HEK293 (cell line): ENCODE measurements at regions not wholly inside any gene's neighbourhood (a gene's known extent, or its start where the extent isn't known, plus 50 kb on each side); places are given as distances from the start of the nearest gene placed in this dataset.

Experiments used
- CTCF ChIA-PET: fragments of 350-600 bp; formaldehyde crosslinking; extraction: SDS; loops from one replicate; lab custom pipeline; 2021; ENCODE audit warnings: antibody characterized with exemption; lab: Yijun Ruan, JAX
- POLR2A ChIA-PET: fragments of 300-600 bp; formaldehyde crosslinking; extraction: SDS; loops from one replicate; lab custom pipeline; 2020; ENCODE audit warnings: antibody characterized with exemption, inconsistent platforms; lab: Yijun Ruan, JAX
- H3K27ac ChIP-seq: fragments of 200-500 bp; sonication (Bioruptor generic); 2 replicates; pipeline ENCODE4 v1.5.1; 2014; ENCODE audit warnings: low read depth, low read length, control low read depth, inconsistent platforms; ENCODE audit errors: extremely low read depth
- H3K36me3 ChIP-seq, 2 experiments: fragments of 200-500 bp in 1 of 2; sonication (Bioruptor generic) in 1 of 2; 1 replicate in 1 of 2; 2 replicates in 1 of 2; pipeline ENCODE4 v1.5.1; 2014 to 2017; ENCODE audit warnings: inconsistent platforms in 2 of 2, low read length in 2 of 2; ENCODE audit not compliant: control insufficient read depth in 2 of 2, insufficient read depth in 1 of 2
- H3K4me1 ChIP-seq: fragments of 200-500 bp; sonication (Bioruptor generic); 2 replicates; pipeline ENCODE4 v1.5.1; 2014; ENCODE audit warnings: mild to moderate bottlenecking, low read length, inconsistent platforms; ENCODE audit not compliant: control insufficient read depth, insufficient read depth
- H3K4me3 ChIP-seq: 2 replicates; pipeline ENCODE4 v1.5.1; 2011; ENCODE audit warnings: low read depth, mild to moderate bottlenecking, control low read depth, low read length, moderate library complexity
- H3K9me3 ChIP-seq: fragments of 200-500 bp; sonication (Bioruptor generic); 2 replicates; pipeline ENCODE4 v1.5.1; 2014; ENCODE audit warnings: low read depth, low read length, inconsistent platforms; ENCODE audit not compliant: control insufficient read depth, insufficient read depth
- INSM2 ChIP-seq: fragments of 450-650 bp; formaldehyde crosslinking; IDR thresholded peaks from 2 replicates; pipeline ENCODE4 v1.5.1; 2016; ENCODE audit warnings: missing biosample characterization, missing genetic modification characterization
- KLF7 ChIP-seq: fragments of 450-650 bp; formaldehyde crosslinking; IDR thresholded peaks from 2 replicates; pipeline ENCODE4 v1.5.1; 2016; ENCODE audit warnings: missing biosample characterization, missing genetic modification characterization, borderline replicate concordance
- PRDM6 ChIP-seq: fragments of 450-650 bp; formaldehyde crosslinking; IDR thresholded peaks from 2 replicates; pipeline ENCODE4 v1.5.1; 2017; ENCODE audit warnings: missing biosample characterization, missing genetic modification characterization
- SP7 ChIP-seq: fragments of 450-650 bp; formaldehyde crosslinking; IDR thresholded peaks from 2 replicates; pipeline ENCODE4 v1.5.1; 2016; ENCODE audit warnings: missing biosample characterization, missing genetic modification characterization
- WT1 ChIP-seq: fragments of 450-650 bp; formaldehyde crosslinking; IDR thresholded peaks from 2 replicates; pipeline ENCODE4 v1.5.1; 2016; ENCODE audit warnings: missing biosample characterization, missing genetic modification characterization
- ZBTB48 ChIP-seq: fragments of 450-650 bp; formaldehyde crosslinking; IDR thresholded peaks from 2 replicates; pipeline ENCODE4 v1.5.1; 2016; ENCODE audit warnings: missing biosample characterization, missing genetic modification characterization
- ZNF121 ChIP-seq: fragments of 450-650 bp; formaldehyde crosslinking; IDR thresholded peaks from 2 replicates; pipeline ENCODE4 v1.5.1; 2016; ENCODE audit warnings: missing biosample characterization, missing genetic modification characterization
- ZNF146 ChIP-seq: fragments of 450-650 bp; formaldehyde crosslinking; IDR thresholded peaks from 2 replicates; pipeline ENCODE4 v1.5.1; 2016; ENCODE audit warnings: missing biosample characterization, missing genetic modification characterization
- ZNF211 ChIP-seq: fragments of 450-650 bp; formaldehyde crosslinking; IDR thresholded peaks from 2 replicates; pipeline ENCODE4 v1.5.1; 2016; ENCODE audit warnings: low read depth, missing biosample characterization, missing genetic modification characterization
- ZNF354C ChIP-seq: fragments of 450-650 bp; formaldehyde crosslinking; IDR thresholded peaks from 2 replicates; pipeline ENCODE4 v1.5.1; 2016; ENCODE audit warnings: missing biosample characterization, missing genetic modification characterization, low read depth, borderline replicate concordance
- ZNF473 ChIP-seq: fragments of 450-650 bp; formaldehyde crosslinking; IDR thresholded peaks from 2 replicates; pipeline ENCODE4 v1.5.1; 2017; ENCODE audit warnings: missing biosample characterization, missing genetic modification characterization
- ZNF514 ChIP-seq: fragments of 450-650 bp; formaldehyde crosslinking; IDR thresholded peaks from 2 replicates; pipeline ENCODE4 v1.5.1; 2016; ENCODE audit warnings: missing biosample characterization, missing genetic modification characterization
- ZNF701 ChIP-seq: fragments of 450-650 bp; formaldehyde crosslinking; IDR thresholded peaks from 2 replicates; pipeline ENCODE4 v1.5.1; 2016; ENCODE audit warnings: missing biosample characterization, missing genetic modification characterization
- ZNF704 ChIP-seq: fragments of 450-650 bp; formaldehyde crosslinking; IDR thresholded peaks from 2 replicates; pipeline ENCODE4 v1.5.1; 2016; ENCODE audit warnings: missing biosample characterization, missing genetic modification characterization
- ZSCAN23 ChIP-seq: fragments of 450-650 bp; formaldehyde crosslinking; IDR thresholded peaks from 2 replicates; pipeline ENCODE4 v1.5.1; 2016; ENCODE audit warnings: missing biosample characterization, missing genetic modification characterization

- CTCF ChIA-PET = interaction anchor here (0.6 to 1.4 kb wide), 4 partner anchors 44 to 944 kb away, joined by 3 to 10 read pairs (median 4); no protein-coding TSS in a partner anchor
- H3K27ac ChIP-seq = no peak overlapping the region
- POLR2A ChIA-PET = no interaction called here
These were observed 314.5 kb downstream of the LPIN1 start for GRCh38 chr2:12060886-12061285.

GRCh38 chr2:12061286-12062052 lies 315.0 kb downstream of the LPIN1 start:
- ChIA-PET CTCF (interaction anchor here (0.6 to 1.4 kb wide), 3 partner anchors 43 to 944 kb away, joined by 3 to 10 read pairs (median 4); no protein-coding TSS in a partner anchor), POLR2A (no interaction called here)
- peaks cover 10% of the 10 kb centered on the region; the same call in 1 of the 2 replicates for H3K4me1 ChIP-seq
- H3K9me3 ChIP-seq = no peaks in the 10 kb centered on the region
- no peaks in the 10 kb centered on the region for H3K36me3 ChIP-seq
- H3K4me3 ChIP-seq = no peak overlapping the region
- H3K27ac ChIP-seq = no peak overlapping the region
- no peak for TF ChIP-seq ZNF354C

More at GRCh38 chr2:12060886-12061285, 314.5 kb downstream of the LPIN1 start:
- no peaks in the 10 kb centered on the region for H3K9me3 ChIP-seq
- H3K36me3 ChIP-seq = no peaks in the 10 kb centered on the region
- TF ChIP-seq ZNF354C (no peak), ZNF514 (tag by site-specific recombination) (no peak), ZNF146 (tag by site-specific recombination) (no peak), ZSCAN23 (tag by site-specific recombination) (no peak), ZNF211 (tag by site-specific recombination) (no peak), KLF7 (no peak), PRDM6 (tag by site-specific recombination) (no peak), ZNF701 (tag by site-specific recombination) (no peak), ZNF704 (tag by site-specific recombination) (no peak), ZNF473 (no peak)
- no peak overlapping the region for H3K4me3 ChIP-seq
- H3K4me1 ChIP-seq = peaks cover 10% of the 10 kb centered on the region; the same call in 1 of the 2 replicates

- POLR2A ChIA-PET = no interaction called here
- no peaks in the 10 kb centered on the region for H3K9me3 ChIP-seq
- TF ChIP-seq SP7 (tag by site-specific recombination) (no peak), INSM2 (tag by site-specific recombination) (no peak), WT1 (peak; percentile 44; the same call in 1 of the 2 replicates), ZNF121 (tag by site-specific recombination) (no peak), ZBTB48 (tag by site-specific recombination) (no peak)
- TF ChIP-seq, all 188 proteins: peak for 1
- Histone ChIP-seq H3K36me3 (no peaks in the 10 kb centered on the region), H3K27ac (no peak overlapping the region), H3K4me1 (peaks cover 10% of the 10 kb centered on the region; the same call in 1 of the 2 replicates), H3K4me3 (no peak overlapping the region)
- CTCF ChIA-PET = interaction anchor here (0.8 to 1.4 kb wide), 2 partner anchors 43 to 654 kb away, joined by 3 to 4 read pairs; no protein-coding TSS in a partner anchor
These were observed 315.6 kb downstream of the LPIN1 start for GRCh38 chr2:12062053-12062395.
